Pons (tissue), 1 donor: ENCODE measurements at regions not wholly inside any gene's neighbourhood (a gene's known extent, or its start where the extent isn't known, plus 50 kb on each side); places are given as distances from the start of the nearest gene placed in this dataset.

Experiments
- DNase-seq: peaks from one replicate; pipeline ENCODE4 v3.0.0-alpha.2; 2016; ENCODE audit warnings: low spot score

DNA sequence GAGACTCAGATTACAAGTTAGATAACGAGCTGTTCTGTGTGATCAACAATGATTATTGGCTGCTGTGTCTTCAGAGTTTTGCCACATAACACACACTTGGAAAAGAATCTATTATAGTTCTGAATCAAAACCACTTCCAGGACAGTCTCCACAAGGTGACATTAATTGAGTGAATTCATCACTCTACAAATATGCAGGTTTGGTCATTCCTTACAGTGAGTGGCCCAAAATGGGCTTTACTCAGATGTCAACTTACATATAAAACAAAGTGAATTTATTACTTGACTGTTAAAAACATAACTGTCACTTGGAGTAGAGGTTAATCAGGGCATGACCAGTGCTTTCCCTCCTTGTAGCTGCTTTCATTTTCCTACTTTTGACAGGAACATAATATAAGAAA is 984.3 kb downstream of the REEP3 start:
- no peak for DNase-seq

DNA sequence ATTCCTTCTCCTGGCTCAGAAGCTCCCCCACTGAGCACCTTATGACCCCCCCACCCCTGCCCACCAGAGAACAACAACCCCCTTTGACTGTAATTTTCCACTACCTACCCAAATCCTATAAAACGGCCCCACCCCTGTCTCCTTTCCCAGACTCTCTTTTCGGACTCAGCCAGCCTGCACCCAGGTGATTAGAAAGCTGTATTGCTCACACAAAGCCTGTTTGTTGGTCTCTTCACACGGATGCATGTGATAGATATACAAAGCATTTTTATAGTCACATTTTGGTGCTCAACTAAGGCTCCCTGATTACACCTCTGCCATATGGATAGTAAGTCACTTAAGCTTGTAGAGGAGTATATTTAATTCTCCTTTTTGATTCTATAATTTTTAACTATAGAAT is 985.8 kb downstream of the REEP3 start:
- no peak for DNase-seq

DNA sequence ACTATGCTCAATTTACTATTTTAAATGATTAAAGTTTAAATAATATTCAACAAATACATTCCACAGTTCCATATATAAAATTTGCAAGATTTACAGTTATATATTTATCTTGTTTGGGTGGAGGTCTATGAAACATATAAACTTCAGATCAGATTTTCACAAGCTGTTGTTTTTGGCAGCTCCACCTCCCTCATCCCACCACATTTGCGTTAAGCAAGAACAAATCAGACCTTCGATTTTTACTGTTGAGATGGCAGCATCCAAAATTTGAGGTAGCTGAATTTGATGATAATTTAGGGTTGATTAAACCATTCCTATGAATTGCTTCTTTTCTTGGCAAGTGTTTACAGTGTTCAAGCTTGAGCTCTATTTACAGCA is 986.4 kb downstream of the REEP3 start:
- no peak for DNase-seq

DNA sequence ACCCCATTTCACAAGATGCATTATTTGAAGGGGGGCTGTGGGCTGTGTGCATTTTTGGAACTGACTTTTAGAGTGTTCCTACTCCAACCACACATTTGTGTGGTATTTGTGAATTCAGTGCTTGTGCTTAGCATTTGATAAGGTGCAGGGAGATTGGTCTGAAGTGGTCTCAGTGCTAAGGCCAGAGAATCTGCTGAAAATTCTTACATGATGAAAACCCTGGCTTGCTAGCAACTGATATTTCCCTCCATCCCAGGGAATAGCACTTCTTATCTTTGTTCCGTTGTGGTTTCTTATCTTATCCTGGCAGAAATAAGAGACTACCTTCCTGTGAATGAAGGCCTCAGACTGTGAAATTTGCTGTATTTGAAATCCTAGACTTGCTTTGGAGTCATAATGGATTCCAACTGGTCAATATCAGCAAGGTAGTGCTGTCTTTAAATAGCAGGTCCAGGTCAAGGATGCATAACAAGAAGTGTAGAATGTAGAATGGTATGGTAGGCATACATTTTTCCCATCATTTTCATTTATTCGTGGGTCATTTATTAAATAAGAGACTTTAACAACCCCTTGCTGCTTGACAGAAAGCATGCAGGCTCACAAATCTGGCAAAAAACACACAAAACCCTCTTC is 986.9 kb downstream of the REEP3 start:
- no peak for DNase-seq

DNA sequence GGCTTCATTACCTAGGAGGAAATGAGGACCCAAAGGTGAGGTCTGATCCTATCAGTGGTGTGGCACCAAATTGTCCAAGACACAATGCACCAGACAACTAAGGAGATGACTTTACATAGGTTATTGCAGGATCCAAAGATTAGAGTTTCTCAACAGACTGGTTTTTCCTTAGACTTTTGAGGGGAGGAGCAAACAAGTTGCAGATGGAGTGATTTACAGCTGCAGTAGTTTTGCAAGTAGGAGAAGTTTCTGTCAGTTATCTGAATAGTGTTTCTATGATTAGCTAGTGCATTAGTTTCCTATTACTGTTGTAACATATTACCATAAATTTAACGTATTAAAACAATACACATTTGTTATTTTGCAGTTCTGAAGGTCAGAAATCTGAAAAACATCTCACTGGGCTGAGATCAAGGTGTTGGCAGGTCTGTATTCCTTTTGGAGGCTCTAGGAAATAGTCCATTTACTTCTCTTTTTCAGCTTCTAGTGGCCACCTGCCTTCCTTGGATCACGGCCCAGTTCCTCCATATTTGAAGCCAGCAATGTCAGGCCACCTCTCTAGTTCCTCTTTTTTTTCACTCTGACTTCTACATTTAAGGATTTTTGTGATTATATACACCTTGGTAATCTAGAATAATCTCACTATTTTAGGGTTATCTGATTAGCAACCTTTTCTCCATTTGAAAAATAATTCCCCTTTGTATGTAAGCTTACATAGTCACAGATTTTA is 994.9 kb downstream of the REEP3 start:
- DNase-seq: peak; percentile 50

DNA sequence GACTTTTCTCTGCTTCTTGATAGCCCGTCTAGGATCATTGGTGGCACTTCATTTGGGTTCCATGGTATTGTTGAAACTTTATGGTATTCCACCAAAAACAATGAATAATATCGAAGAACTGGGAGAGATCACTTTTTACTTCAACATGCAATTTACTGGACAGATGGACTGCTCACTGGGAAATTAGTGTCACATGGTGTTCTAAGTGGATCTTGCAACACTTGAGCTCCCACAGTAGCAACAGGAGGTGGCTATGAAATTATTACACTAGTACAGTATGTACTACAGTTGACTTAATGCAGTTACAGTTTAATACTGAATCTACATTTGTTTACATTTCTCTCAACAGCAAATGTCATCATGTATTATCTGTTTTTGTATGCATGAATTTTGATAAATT is 997.3 kb downstream of the REEP3 start:
- DNase-seq: no peak

DNA sequence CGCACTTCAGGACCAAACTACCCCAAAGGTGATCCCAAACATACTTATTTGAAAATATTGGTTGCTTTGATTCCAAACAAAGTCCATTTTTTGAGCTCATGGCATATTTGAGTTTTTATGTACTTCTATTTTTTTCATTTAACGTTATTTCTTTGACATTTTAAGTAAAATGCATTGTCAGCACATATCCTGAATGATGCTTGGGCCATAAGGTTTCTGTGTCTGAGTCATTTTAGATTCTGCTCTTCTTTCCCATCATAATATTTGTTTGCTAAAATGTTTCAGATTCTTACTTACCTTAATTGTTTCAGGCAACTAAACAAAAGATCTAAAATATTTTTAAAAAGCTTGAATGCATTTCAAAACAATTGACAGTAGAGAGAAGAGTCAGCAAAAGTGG is 998.2 kb downstream of the REEP3 start:
- no peak for DNase-seq

DNA sequence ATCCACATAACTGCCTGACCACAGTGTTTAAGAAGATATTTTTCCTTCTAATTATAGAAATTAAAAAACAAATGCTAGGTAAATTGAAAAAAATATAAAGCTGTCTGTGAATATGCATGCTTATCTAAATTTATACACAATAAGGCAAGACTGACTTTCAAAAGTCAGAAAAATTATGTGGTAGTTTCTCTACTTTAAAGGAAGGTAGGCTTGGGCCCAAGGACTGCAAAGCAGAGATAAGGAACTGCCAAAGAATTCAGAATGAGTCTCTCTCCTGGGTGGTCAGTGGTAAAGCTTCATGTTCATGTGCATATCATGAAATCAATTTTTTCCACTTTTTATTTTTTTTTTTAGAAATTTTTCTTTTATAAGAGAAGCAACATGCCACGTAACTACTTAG is 998.6 kb downstream of the REEP3 start:
- DNase-seq: no peak

DNA sequence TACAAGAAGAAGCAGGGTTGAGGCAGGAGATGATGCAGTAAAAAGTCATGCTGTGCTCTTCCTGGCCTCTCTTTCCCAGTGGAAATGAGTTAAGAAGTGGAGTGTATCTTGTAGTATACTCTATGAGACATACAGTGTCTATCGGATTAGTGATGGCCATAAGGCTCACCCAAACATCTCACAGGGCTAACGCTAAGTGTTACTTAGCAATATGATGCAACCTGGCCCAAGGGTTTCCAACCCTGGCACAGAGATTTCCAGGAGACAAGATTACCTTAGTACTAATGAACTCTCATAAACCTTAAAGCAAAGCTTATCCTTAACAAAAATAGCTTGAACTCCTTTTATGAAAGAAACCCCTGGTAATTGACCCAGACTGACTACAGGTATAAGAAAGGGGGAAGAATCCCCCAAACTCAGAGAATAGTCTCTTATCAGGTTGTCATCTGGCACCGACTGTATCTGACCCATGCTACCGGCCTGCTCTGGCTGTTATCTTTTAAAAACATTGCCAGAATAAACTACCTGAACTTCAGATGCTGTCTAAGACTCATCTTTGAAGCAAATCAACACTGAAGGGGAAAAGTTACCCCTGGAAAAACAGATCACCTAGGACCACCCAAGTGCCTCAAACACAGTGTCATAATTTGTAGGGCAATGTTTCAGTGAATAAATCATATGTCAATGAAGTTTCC is 1002.0 kb downstream of the REEP3 start:
- no peak for DNase-seq

DNA sequence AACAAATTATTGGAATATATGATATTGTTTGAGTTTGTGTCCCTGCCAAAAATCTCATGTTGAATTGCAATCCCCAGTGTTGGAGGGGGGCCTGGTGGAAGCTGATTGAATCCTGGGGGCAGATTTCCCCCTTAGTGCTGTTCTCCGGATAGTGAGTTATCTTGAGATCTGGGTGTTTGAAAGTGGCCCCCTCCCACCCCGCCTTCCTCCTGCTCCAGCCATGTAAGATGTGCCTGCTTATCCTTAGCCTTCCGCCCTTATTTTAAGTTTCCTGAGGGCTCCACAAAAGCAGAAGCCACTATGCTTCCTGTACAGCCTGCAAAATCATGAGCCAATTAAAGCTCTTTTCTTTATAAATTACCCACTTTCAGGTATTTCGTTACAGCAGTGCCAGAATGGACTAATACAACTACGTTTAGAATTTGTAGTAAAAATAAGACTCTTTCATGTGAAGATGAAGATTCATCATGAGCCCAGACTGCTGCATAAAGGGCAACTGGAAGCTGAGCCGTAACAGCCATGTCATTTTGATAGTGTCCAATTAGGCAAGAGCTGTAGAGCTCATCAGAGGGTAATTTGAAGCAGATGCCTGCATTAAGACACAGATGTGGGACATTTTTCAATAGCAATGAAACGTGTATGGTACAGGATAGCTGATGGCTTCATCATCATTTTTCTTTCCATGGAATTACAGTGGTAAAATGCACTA is 1007.2 kb downstream of the REEP3 start:
- no peak for DNase-seq

DNA sequence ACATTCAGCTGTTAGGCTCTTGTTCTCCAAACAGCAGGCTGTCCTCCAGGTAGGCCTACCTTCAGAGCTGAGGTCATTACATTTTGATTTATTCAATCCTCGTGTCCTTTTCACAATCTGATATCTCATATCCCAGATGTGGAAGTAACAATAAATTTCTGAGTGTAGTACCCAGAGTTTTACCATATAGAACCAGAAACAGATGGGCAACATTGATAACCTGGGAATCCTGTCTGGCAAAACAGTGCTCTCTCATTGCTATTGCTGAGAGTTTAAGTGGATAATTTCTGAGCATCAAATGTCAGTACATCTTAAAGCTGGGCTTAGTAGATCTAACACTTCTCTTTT is 1007.8 kb downstream of the REEP3 start:
- DNase-seq: no peak

DNA sequence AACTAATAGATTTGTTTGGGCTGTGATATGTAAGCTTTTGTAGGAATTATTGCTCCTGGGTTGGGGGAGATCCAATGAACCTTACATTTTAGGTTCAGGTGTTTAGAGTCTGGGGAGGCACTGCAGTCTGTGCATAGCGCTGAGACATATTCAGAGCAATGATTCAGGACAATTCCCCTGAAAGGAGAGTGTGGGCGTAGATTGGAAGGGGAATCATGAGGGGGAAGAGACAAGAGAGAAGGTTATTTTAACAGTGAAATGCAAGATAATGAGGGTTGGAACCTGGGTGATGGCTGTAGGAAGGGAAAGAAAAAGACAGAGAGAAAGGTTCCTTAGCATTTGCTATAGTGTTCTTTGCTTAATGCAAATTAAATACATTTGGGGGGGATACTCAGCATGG is 1013.4 kb downstream of the REEP3 start:
- DNase-seq: no peak

DNA sequence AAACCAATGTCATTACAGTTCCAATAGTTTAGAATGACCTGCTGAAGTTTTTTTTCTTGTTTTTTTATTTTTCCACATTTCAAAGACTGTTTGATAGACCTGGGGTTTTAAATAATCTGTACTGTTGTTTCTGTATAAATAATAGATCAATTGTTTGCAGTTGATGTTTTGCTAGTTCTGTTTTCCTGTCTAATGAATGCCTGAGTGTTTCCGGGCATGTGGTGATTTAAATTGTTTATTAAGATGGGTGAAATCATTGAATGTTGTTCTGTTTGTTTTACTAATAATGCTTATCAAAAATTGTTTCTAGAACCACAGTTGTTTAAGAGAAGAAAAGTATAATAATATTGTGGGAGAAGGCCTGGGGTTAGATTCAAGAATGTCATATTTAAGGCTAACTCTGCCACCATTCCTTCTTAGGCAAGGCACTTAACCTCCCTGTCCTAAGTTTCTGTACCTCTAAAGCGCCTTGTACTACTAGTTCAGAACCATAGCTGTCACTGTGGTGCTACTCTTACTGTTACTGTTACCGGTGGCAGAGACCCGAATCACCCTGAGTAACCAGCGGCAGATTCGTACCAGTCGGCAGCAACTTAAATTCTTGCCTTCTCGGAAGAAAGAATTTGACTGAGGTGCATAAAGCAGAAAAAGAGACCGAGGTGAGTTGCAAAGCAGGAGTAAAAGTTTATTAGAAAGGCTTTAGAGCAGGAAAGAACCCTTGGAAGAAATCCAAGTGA is 1014.1 kb downstream of the REEP3 start:
- DNase-seq: peak; percentile 89

DNA sequence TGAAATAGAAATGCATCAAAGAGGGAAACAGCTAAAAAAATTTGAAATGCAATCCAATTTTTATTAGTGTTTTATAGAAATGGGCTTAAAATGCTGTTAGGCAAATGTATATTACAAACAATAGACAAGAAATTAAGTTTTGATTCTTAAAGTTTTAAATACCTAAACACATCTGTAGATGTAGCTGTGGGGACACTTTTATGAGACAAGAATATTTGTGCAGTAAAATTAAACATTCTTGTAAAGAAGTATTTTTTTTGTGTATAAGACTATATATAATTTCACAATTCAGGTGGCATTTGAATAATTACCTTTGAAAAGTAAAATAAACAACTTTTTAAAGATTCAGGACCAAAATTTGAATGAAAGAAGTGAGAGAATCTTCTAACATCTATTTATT is 1015.9 kb downstream of the REEP3 start:
- peak; percentile 82 for DNase-seq

DNA sequence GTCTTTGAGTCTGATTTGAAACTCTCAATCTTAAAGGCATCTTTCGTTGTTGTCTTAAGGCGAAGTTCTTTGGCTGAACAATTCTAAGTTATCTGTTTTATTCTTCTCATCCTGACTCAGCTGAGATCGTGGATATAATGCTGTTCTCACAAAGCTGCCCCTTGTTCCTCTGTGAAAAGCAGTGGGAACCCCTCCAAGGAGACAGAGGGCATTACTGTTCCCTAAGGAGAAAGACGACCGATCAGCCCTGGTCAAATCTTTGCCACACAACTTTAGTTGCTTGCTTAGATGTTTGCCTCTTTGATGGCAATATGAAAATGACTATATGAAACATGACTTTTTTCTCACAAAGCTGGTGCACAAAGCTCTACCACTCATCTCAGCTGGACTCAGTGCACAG is 1016.7 kb downstream of the REEP3 start:
- DNase-seq: peak; percentile 95

DNA sequence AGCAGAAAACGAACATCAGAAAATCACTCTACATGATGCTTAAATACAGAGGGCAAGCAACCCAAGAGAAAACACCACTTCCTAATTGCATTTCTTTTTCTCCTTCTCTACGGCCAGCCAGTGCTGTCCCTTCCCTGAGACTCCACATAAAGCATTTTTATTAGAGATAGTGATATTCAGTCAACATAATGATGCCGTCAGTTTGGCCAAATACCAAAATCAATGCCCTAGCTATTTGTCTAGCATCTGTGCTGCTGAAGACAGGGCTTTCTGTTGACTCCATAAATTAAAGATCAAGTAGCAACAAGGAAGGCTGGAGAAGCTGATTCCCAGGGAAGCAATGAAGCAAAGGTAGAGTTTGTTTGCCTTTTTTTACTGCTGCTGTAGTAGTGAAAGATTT is 1024.9 kb downstream of the REEP3 start:
- DNase-seq: no peak

DNA sequence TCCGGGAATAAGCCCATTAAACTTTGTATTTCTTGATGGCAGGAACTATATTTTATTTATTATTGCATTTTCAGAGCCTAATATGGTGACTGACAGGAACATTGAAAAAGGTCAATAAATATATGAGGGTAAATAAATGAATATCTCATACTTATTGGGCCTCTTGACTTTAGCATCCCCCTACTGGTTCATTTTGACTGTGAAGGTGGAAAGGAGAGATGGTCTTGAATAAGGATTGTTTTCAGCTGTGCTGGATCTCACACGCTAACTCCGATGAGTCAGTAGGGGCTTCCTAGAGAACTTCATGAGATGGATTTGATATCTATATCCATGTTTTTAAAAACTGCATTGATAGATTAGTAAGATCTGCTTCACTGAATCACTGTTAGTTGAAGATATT is 1026.0 kb downstream of the REEP3 start:
- DNase-seq: no peak

DNA sequence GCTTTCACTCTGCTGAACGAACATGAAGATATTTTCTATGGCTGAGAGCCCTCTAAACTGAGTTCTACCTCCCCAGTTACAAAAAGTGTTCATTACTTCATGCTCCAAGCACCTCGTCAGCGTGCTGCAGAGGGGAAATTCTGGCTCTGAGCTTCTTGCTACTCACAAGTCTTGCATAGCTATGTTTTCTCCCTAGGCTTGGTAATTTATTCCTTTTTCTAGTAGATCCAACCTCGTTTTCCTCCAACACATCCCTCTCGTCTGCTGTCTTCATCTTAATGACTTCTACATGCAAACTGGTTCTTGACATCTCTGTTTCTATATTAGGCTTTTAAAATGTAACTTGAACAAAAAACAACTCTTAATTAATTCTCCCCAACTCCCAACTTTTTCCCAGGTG is 1034.5 kb downstream of the REEP3 start:
- DNase-seq: no peak

DNA sequence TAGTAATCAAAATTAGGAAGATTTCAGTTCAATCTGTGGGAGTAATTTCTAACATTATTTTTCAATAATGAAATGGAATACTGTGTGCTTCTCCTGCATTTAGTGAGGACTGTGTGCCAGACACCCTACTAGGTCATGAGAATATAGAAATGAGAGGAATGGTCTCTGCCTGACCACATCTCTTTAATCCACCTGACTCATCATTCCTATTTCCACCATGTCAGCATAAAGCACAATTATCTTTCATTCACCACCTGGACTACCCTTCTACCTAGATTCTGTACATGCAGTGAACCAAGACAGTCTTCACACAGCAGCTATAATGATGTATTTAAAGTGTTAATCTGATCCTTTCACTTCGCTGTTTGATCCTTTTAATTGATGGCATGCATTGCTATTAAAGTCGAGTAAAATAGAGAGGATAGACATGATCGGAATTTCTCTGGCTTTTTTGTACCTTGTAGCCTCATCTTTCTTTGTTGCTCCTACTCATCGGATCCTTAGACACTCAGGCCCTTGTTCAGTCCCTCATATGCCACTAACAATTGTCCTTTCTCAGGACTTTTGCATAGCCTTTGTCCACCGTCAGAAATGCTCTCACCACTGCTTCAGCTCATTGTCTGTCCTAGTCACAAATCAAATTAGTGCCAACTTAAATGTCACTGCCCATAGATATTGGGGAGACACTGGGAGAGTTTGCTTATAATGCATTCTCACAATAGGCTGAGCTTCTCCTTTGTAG is 1037.1 kb downstream of the REEP3 start:
- peak; percentile 98 for DNase-seq

DNA sequence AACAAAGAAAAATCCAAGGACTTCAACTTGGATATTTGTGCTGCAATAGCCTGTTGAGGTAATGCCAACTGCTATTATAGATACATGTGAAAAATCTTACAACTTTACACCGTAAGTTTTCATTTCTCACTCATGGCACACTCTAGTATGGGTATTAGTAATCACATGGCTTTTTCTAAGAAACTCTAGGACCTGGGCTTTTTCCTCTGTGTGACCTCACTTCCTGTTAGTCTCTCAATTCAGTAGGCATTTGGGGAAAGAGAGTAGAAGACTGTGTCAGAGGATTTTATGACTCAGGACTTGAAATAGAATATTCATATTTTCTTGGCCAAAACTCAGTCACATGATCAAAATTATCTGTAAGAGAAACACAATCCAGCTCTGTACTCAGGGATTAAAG is 1049.9 kb downstream of the REEP3 start:
- DNase-seq: no peak

DNA sequence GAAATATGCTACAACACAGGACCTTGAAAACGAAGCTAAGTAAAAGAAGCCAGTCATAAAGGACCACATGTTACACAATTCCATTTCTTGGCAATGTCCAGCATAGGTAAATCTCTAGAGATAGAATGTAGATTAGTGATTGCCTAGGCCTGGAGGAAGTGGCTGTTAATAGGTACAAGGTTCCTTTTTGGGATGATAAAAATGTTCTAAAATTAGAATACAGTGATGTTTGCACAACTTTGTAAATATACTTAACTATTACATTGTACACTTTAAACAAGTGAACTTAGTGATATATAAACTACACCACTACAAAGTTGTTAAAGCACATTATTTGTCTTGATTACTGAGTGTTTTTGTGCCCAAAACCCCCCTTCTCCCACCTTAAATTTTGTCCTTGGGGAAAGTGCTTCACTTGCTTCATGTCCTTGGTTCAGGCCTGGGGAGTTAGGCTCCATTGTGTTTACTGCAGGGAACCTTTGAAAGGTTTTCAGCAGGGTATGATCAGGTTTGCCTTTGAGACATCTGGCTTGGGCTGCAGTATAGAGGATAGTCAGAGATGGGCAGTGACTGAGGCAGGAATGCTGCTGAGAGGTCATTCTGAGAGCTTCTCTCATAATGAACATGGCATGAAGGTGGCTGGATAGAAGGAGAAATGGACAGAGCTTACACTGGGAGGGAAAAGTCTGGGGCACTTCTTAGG is 1052.6 kb downstream of the REEP3 start:
- DNase-seq: no peak
